NCI-H2107 treated with DMSO at 0.1 percent for 48 hours (cell line): ENCODE measurements at regions not wholly inside any gene's neighbourhood (a gene's known extent, or its start where the extent isn't known, plus 50 kb on each side); places are given as distances from the start of the nearest gene placed in this dataset.
"Not testable (repeated sequence)": the region's sequence is repeated elsewhere in the genome, so short reads cannot be mapped to it uniquely, and the experiment has no call there.

ENCODE experiments used
- DNase-seq: peaks from one replicate; lab custom pipeline; 2025; ENCODE audit not compliant: unreplicated experiment; lab: John Stamatoyannopoulos, UW

DNA sequence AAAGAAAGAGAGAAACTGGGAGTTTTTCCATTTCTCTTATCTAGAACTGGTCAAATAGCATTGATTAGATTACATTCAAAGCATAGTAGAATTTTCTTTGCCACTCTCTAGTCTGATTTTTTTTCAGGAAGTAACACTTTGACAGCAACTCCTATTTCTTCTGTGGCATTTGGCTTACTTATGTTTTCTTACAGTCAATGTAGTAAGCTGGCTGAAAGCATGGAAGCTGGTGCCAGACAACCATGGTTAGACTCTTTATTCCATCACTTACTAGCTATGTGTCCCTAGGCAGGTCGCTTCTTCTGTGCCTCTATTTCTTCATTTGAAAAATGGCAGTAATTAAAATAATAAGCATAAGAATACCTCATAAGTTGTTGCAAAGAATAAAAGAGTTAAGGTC, 54.2 kb upstream of the OPRM1 start:
- no peak for DNase-seq

- no peak for DNase-seq
Observed at GRCh38 chr6:153980171-153980570, 58.9 kb upstream of the OPRM1 start.

DNA sequence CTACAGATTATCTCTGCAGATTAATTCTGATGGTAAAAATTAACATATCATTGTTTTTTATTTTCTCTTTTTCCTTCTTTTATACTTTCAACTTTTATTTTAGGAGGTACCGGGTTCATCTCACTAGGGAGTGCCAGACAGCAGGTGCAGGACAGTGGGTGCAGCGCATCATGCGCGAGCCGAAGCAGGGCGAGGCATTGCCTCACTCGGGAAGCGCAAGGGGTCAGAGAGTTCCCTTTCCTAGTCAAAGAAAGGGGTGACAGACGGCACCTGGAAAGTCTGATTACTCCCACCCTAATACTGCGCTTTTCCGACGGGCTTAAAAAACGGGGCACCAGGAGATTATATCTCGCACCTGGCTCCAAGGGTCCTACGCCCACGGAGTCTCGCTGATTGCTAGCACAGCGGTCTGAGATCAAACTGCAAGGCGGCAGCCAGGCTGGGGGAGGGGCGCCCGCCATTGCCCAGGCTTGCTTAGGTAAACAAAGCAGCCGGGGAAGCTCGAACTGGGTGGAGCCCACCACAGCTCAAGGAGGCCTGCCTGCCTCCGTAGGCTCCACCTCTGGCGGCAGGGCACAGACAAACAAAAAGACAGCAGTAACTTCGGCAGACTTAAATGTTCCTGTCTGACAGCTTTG, 60.0 kb upstream of the OPRM1 start:
- DNase-seq: not testable (repeated sequence)

- no peak for DNase-seq
Observed at GRCh38 chr6:153976921-153977693, 61.9 kb upstream of the OPRM1 start.

GRCh38 chr6:153966001-153966400, 73.0 kb upstream of the OPRM1 start:
- no peak for DNase-seq

DNA sequence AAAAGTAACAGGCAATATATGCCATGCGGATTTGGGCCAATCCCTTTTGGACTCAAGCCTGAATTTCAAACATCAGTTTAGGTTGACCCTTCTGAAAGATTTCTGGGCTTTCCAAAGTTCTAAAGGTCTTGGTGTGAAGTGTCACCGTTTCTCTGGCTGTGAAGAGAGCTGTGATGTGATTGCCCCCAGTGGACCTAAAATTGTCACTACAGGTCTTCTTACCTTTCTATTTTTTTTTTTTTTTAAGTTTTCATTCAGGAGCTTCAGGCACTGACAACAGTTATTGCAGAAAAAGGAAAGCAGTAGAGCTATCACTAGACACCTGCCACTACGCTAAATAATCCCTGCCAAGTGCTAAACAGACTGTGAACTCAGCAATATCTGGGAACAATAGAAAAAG, 75.7 kb upstream of the OPRM1 start:
- no peak for DNase-seq

- DNase-seq: no peak
Observed at GRCh38 chr6:153962555-153962954, 76.5 kb upstream of the OPRM1 start.

GRCh38 chr6:153960741-153961140, 78.3 kb upstream of the OPRM1 start:
- no peak for DNase-seq

- DNase-seq: no peak
Observed at GRCh38 chr6:153960281-153960680, 78.8 kb upstream of the OPRM1 start.

DNA sequence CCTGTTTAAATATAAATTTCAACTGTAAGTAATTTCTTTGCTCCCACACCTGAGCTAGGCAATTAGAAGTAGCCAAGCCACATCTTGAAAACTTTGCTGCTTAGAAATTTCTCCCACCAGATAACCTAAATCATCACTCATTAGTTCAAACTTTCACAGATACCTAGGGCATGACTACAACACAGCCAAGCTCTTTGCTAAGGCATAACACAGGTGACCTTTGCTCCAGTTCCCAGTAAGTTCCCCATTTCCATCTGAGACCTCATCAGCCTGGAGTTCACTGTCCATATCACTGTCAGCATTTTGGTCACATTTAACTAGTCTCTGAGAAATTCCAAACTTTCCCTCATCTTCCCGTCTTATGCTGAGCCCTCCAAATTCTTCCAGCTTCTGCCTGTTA, 79.8 kb upstream of the OPRM1 start:
- no peak for DNase-seq

- DNase-seq: no peak
Observed at GRCh38 chr6:153958860-153959259, 80.2 kb upstream of the OPRM1 start.

DNA sequence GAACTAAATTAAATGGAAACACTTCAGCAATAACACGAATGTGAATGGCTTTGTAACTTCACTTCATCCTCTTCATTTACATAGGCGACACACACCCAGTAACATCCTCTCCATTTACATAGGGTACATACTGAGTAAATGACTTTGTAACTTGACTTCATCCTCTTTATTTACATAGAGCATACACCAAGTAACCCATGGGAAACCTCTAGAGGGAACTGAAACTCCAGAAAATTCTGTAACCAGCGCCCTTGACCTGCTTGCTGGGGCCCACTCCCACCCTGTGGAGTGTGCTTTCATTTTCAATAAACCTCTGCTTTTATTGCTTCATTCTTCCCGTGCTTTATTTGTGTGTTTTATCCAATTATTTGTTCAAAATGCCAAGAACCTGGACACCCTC, 81.6 kb upstream of the OPRM1 start:
- no peak for DNase-seq

DNA sequence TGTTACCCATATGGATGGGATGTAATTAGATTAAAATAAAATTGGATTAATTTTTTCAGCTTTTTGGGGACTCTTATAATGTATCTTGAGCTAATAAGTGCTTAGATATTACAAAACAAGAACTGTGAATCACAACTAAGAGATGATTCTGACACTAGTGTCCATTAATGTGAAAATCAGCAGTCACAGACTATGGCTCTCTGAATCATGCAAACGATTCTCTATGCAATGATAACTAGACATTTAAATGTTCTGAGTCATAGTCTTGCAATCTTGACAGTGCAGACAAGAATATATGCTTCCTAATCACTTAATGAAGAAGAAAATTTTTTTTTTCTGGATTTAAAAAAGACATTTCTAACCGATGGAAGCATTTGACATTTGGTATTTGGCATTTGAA, 82.2 kb upstream of the OPRM1 start:
- no peak for DNase-seq

- no peak for DNase-seq
Observed at GRCh38 chr6:153949616-153950015, 89.4 kb upstream of the OPRM1 start.

DNA sequence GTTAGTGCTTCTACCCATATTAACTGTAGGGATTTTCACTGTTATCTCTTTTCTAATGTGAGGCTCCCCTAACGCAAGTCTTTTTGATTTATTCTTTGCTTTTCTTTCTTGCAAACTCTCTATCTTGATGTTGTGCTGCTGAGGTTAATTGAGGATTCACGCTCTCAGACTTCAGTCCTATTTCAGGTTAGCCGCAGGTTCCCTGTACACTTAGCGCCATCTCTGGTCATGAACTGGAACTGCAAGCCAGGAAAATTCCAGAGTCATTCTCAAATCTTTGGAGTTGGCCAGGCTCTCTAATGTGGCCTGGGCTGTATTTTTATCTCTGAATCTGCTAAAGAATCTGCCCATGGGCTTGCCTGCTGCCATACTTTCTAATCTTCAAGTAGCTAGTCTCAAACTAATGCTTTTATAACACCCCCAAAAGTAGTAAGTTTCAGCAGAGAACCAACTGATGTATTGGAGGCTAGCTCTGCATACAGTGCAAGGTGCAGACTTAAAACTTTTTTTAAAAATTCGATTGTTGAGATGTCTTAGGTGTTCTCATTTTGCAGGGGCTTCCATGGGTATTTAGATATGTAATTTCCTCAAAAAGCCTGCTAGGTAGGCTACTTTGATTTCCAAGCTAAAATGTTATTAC, 91.1 kb upstream of the OPRM1 start:
- no peak for DNase-seq

GRCh38 chr6:153944201-153944600, 94.8 kb upstream of the OPRM1 start:
- DNase-seq: no peak

DNA sequence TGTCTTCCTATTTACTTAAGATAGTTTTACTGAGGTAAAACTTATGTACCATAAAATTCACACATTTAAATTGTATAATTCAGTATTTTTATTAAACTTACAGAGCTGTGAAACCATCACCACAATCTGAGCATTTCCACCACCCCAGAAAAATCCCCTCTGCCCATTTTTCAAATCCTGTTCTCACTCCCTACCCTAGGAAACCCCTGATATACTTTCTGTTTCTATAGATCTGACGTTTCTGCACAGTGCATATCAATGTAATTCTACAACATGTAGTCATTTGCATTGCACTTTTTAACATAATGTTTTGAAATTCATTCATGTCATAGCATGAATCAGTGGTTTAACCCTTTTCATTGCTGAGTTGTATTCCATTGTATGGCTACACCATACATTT, 96.7 kb upstream of the OPRM1 start:
- no peak for DNase-seq

- DNase-seq: no peak
Observed at GRCh38 chr6:153941768-153942167, 97.3 kb upstream of the OPRM1 start.

DNA sequence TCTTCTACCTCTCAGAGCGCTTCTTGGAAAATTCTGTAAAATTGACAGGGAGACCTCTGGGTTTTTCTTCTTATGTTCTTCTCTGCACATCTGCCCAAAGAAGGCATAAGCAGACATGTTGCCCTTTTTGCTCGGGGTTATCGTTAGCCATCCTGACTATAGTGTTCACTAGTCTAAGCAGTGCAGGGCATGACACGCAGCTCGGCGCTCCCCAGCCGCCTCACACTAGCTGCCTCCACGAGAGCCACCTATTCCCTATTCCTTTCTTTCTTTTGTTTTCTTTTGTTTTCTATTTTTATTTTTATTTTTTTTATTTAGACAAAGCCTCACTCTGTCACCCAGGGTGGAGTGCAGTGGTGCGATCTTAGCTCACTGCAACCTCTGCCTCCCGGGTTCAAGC, 100.2 kb upstream of the OPRM1 start:
- no peak for DNase-seq

DNA sequence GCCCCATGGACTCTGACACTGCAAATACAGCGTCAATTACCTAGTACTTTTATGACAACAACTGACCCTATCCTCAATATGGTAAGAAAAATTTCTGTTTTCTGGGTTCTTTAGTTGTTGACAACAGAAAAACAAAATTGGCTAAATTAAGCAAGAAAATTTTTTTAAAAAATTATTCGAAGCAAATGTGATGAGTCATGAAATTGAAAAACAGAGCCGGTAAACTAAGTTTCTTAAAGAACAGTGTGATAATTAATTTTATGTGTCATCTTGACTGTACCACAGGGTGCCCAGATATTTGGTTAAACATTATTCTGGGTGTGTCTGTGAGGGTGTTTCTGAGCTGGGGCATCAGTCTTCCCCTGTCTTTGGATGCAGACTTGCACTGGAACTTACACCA, 107.6 kb upstream of the OPRM1 start:
- no peak for DNase-seq

GRCh38 chr6:153927867-153928266, 111.2 kb upstream of the OPRM1 start:
- DNase-seq: no peak

- DNase-seq: no peak
Observed at GRCh38 chr6:153898360-153899059, 140.5 kb upstream of the OPRM1 start.
